GM18502 (cell line): ENCODE measurements at regions not wholly inside any gene's neighbourhood (a gene's known extent, or its start where the extent isn't known, plus 50 kb on each side); places are given as distances from the start of the nearest gene placed in this dataset.

Source experiments
- ATAC-seq: cut with Tn5 transposase; IDR thresholded peaks from one replicate; pipeline ENCODE4 v1.9.1; 2021; ENCODE audit warnings: mild to moderate bottlenecking; ENCODE audit not compliant: unreplicated experiment, poor library complexity

GRCh38 chr3:22103423-22103822 lies 352.4 kb upstream of the ZNF385D start:
- ATAC-seq = no peak

GRCh38 chr3:22106213-22106896 lies 355.3 kb upstream of the ZNF385D start:
- ATAC-seq = no peak

- ATAC-seq = no peak
These were observed 360.2 kb upstream of the ZNF385D start for GRCh38 chr3:22111226-22111625.

- ATAC-seq = no peak
These were observed 362.4 kb upstream of the ZNF385D start for GRCh38 chr3:22113453-22113852.

GRCh38 chr3:22115581-22115980 lies 364.6 kb upstream of the ZNF385D start:
- no peak for ATAC-seq

- ATAC-seq = no peak
These were observed 366.1 kb upstream of the ZNF385D start for GRCh38 chr3:22117091-22117490.

GRCh38 chr3:22117751-22118346 lies 366.8 kb upstream of the ZNF385D start:
- no peak for ATAC-seq

GRCh38 chr3:22118542-22118941 lies 367.5 kb upstream of the ZNF385D start:
- ATAC-seq = no peak

GRCh38 chr3:22121068-22121701 lies 370.2 kb upstream of the ZNF385D start:
- peak; percentile 39 for ATAC-seq

- peak; percentile 84 for ATAC-seq
These were observed 371.6 kb upstream of the ZNF385D start for GRCh38 chr3:22122567-22122966.

- ATAC-seq = no peak
These were observed 378.1 kb upstream of the ZNF385D start for GRCh38 chr3:22129101-22129500.

- ATAC-seq = no peak
These were observed 390.8 kb upstream of the ZNF385D start for GRCh38 chr3:22141769-22142168.

- ATAC-seq = no peak
These were observed 396.2 kb upstream of the ZNF385D start for GRCh38 chr3:22147161-22147560.

GRCh38 chr3:22156868-22157267 lies 405.9 kb upstream of the ZNF385D start:
- ATAC-seq = peak; percentile 52

- ATAC-seq = no peak
These were observed 406.8 kb upstream of the ZNF385D start for GRCh38 chr3:22157848-22158247.

- ATAC-seq = no peak
These were observed 408.1 kb upstream of the ZNF385D start for GRCh38 chr3:22159004-22159695.

- ATAC-seq = no peak
These were observed 410.3 kb upstream of the ZNF385D start for GRCh38 chr3:22161315-22161714.

GRCh38 chr3:22170370-22170769 lies 419.4 kb upstream of the ZNF385D start:
- ATAC-seq = no peak

- ATAC-seq = no peak
These were observed 422.0 kb upstream of the ZNF385D start for GRCh38 chr3:22172964-22173363.

GRCh38 chr3:22175947-22176346 lies 424.9 kb upstream of the ZNF385D start:
- ATAC-seq = no peak

GRCh38 chr3:22176911-22177310 lies 425.9 kb upstream of the ZNF385D start:
- no peak for ATAC-seq
